ENCODE measurements at regions not wholly inside any gene's neighbourhood (a gene's known extent, or its start where the extent isn't known, plus 50 kb on each side); places are given as distances from the start of the nearest gene placed in this dataset.
"Not testable (repeated sequence)": the region's sequence is repeated elsewhere in the genome, so short reads cannot be mapped to it uniquely, and the experiment has no call there.

GRCh38 chr9:6160579-6160978 lies 55.0 kb upstream of the IL33 start:
- no peak for FAIRE-seq

- no peak for FAIRE-seq
These were observed 62.2 kb upstream of the IL33 start for GRCh38 chr9:6153425-6153824.

- no peak for FAIRE-seq
These were observed 62.8 kb upstream of the IL33 start for GRCh38 chr9:6152788-6153187.

- FAIRE-seq: no peak
These were observed 65.1 kb upstream of the IL33 start for GRCh38 chr9:6150483-6150882.

GRCh38 chr9:6149315-6149714 lies 66.3 kb upstream of the IL33 start:
- no peak for FAIRE-seq

DNA sequence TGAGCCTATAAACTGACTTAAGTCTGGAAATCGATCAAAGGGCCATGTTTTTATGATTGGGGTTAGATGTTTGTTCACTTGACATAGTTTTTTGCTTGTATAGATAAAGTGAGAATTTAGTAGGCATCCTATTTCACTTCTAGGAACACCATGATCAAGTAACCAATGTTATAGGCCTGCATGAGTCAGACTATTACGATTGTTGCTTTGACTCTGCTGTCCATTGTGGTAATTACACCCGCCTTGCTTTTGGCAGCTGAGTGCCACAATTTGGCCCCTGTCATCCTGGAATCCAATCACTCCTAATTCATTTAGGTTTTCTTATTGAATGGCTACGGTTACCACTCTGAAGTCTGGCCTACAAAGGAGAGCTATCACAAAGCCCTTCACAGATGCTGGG lies 67.8 kb upstream of the IL33 start:
- no peak for FAIRE-seq

DNA sequence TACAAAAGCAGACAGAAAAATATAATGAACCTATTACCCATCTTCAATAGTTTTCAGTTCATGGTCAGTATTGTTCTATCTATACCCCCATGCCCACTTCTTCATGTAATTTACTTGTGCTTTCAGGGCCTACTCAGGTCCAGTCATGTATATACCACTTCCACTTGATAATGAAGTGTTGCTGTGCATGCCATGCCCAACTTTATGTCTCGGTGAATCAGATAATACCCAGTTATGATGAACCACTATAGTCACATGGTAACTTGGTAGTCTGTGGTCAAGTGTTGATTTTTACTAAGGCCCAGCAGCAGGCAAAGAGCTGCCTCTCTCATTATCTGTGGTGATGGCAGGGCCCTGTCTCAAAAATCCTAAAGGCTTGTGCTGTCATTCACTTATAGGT lies 70.7 kb upstream of the IL33 start:
- no peak for FAIRE-seq

DNA sequence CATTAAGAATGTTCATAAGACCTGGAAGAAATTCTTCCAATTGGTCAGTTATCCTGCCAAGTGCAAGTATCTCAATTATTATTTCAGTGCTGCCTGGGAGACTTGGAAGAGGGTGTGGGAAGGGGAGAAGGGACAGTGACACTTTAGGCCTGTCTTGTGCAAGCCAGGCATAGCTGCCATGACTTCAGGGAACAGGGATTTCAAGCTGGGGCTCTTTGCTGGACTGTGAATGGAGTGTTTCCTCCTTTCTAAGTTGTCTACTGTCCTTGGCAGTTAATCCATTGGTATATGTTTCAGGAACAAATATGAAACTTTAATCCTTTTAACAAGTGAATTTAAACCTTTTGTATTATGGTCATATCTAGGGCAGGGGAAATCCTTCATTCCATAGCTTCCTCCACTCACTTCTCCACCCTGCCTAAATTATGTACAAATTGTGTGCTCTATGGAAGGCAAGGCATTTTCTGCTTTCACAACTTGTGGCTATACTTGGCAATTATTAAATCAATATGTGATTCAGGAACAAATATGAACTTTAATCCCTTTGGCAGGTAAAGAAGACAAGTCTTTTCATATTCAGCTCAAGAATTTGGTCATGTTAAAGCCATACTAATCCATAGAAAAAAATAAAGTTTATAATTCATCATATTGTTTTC lies 72.7 kb upstream of the IL33 start:
- no peak for FAIRE-seq

GRCh38 chr9:6135780-6136179 lies 79.8 kb upstream of the IL33 start:
- not testable (repeated sequence) for FAIRE-seq

GRCh38 chr9:6134661-6135180 lies 80.9 kb upstream of the IL33 start:
- no peak for FAIRE-seq

GRCh38 chr9:6133346-6134063 lies 82.1 kb upstream of the IL33 start:
- no peak for FAIRE-seq

DNA sequence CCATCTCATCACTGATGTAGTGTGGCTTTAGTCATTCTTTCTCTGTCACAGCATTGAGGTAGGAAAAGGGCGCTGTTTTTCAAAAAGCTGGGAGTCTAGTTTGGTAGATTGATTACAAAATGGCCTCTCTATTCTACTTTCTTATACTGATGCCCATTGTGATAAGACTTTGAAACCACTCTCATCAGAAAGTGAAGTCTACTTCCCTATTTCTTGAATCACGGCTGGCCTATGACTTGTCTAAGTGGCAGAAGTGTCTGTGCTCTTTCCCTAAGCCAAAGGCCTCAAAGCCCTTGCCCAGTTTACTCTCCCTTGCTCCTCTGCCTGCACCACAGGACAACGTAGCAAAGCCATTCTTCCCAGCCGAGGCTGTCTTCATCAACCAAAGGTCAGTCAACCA lies 83.0 kb upstream of the IL33 start:
- FAIRE-seq: no peak

GRCh38 chr9:6128030-6128429 lies 87.6 kb upstream of the IL33 start:
- FAIRE-seq: no peak

DNA sequence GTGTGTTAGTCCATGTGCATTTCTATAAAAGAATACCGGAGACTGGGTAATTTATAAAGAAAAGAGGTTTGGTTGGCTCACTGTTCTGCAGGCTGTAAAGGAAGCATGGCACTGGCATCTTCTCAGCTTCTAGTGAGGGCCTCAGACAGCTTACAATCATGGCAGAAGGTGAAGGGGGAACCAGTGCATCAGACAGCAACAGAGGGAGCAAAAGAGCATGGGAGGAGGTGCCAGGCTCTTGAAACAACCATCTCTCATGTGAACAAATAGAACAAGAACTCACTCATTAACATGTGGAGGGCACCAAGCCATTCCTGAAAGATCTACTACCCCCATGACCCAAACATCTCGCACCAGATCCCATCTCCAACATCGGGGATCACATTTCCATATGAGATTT lies 89.2 kb upstream of the IL33 start:
- no peak for FAIRE-seq

GRCh38 chr9:6123416-6123815 lies 92.2 kb upstream of the IL33 start:
- FAIRE-seq: no peak

DNA sequence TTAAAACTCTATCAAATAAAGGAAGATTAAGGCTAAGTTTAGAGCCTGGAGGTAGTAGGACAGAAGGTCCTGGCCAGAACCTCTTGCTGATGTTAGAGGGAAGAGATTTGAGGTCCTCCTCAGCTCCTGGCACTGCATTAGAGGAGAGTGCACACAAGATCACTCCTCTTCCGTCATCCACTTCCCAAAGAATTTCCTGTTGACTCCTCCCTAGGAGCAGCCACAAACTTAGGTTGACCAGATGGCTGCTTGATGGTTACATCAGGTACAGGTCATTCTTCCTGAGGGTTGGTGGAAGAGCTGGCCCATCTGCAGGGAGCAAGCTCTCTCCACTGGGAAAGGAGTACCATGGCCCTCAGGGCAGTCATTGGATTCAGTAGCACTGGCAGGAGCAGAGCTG lies 93.9 kb upstream of the IL33 start:
- FAIRE-seq: no peak

GRCh38 chr9:6114424-6114823 lies 99.0 kb upstream of the RANBP6 start:
- no peak for FAIRE-seq

- no peak for FAIRE-seq
These were observed 98.4 kb upstream of the RANBP6 start for GRCh38 chr9:6113819-6114218.

- FAIRE-seq: no peak
These were observed 97.9 kb upstream of the RANBP6 start for GRCh38 chr9:6113312-6113711.

DNA sequence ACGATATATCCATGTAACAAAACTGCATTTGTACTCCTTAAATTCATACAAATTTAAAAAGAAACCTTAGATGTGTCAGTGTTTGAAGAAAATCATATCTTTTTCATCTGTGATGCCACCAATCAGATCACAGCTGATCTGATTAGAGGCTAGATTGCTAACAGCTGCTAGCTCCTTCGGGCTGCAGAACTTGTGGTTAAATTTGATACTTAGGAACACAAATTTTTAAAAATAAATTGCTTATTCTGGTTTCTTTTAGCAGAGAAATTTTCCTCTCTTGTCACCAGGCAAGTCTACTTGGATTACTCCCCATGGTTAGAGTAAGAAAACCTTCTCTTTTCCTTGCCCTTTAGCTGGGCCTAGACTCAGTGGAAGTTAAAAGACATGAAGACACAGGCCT lies 94.6 kb upstream of the RANBP6 start:
- FAIRE-seq: no peak

GRCh38 chr9:6109571-6109970 lies 94.1 kb upstream of the RANBP6 start:
- FAIRE-seq: no peak

DNA sequence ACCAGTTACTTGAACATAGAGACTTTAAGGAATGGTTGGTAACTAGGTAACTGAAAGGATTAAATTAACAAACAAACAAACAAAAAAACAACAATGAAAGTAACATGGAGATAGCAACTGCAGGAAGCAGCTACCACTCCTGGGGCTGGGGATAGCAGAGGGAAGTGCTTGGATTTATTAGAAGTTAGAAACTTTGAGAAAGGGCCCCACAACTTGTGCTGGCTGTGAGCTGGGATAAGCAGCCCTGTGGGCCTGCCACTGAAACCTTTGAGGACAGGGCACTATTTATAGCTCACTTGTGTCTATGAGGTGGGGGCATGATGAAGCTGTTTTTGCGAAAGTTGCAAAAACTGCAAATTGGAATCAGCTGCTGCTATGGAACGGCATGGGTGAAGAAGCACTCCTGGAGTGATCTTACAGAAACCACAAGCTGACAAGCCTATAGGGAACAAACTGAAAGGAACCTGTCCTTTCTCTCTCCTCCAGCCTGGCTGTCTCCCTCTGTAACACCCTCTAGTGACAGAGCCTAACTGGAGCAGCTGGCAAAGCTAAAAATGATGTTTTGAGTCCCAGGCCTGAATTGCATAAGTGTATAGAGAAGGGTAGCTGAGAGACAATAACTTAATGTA lies 91.4 kb upstream of the RANBP6 start:
- no peak for FAIRE-seq

- no peak for FAIRE-seq
These were observed 90.3 kb upstream of the RANBP6 start for GRCh38 chr9:6105738-6106137.

DNA sequence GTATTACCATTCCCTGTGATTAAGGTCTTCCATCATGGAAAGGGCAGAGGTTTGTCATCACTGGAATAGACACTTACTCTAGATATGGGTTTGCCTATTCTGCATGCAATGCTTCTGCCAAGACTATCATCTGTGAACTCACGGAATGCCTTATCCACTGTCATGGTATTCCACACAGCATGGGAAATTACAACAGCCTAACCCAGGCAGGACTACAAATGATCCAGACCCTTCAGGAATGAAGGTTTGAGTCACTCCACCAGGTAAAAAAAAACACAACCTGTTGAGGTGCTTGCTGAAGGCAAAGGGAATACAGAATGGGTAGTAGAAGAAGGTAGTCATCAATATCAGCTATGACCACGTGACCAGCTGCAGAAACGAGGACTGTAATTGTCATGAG lies 89.0 kb upstream of the RANBP6 start:
- FAIRE-seq: not testable (repeated sequence)
